ENCODE measurements at regions not wholly inside any gene's neighbourhood (a gene's known extent, or its start where the extent isn't known, plus 50 kb on each side); places are given as distances from the start of the nearest gene placed in this dataset.

DNA sequence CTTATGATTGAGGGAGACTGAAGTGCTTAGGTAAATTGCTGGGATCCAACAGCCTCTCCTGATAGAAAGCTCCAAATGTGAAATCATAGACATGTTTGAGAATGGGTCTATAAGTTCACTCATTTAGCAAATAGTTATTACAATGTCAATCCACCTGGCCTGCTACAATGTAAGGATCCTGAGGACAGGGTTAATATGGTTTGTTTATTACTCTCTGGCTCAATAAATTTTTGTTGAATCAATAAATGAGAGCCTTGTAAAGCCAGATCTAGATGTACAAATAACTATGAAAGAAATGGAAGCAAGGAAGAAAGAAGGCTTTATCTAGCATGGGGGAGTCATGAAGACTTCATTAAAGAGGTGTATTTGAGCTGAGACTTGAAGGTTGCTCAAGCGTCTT lies 165.6 kb upstream of the IGF1 start:
- POLR2A ChIA-PET (ENCODE audit: unreplicated experiment): no interaction called here
- WGBS, 2 experiments (ENCODE audit: extremely low coverage in 2 of 2, insufficient read length in 1 of 2): no CpG with 5 or more reads among the region's 1 CpG

More for the DNA sequence above, 165.6 kb upstream of the IGF1 start:
- Histone ChIP-seq H4K5ac (ENCODE audit: low read depth, low read length) (no peak overlapping the region), H4K8ac (ENCODE audit: low read depth in 2 of 2, low read length in 2 of 2) (no peak overlapping the region), H3K14ac (replicated peaks; ENCODE audit: low read depth, low read length) (no peak overlapping the region), H3K18ac (ENCODE audit: low read depth, low read length) (no peak overlapping the region), H2BK120ac (ENCODE audit: low read depth, low read length) (no peak overlapping the region), H3K9me3 (ENCODE audit: control insufficient read depth, insufficient read depth, low read length) (no peaks in the 10 kb centered on the region), H2AK9ac (replicated peaks; ENCODE audit: low read depth, low read length, poor library complexity) (no peak overlapping the region), H3K56ac (ENCODE audit: extremely low read depth, insufficient read depth, low read length) (no peak overlapping the region), H4K91ac (ENCODE audit: insufficient read depth, low read depth, low read length) (no peak overlapping the region), H3K36me3 (ENCODE audit: control insufficient read depth, insufficient read depth, low read length) (no peaks in the 10 kb centered on the region), H3K27me3 (ENCODE audit: control insufficient read depth, insufficient read depth, low read length) (no peaks in the 10 kb centered on the region; the same call in 1 of the 2 replicates), H2BK5ac (ENCODE audit: low read depth, low read length, poor library complexity, severe bottlenecking) (no peak overlapping the region), H2BK15ac (ENCODE audit: low read depth, low read length) (no peak overlapping the region), H3K4me2 (ENCODE audit: low read depth, low read length) (no peak overlapping the region), H3K9me1 (ENCODE audit: insufficient read depth, low read length) (no peaks in the 10 kb centered on the region), H2AFZ (replicated peaks; ENCODE audit: low read length, poor library complexity) (no peak overlapping the region), H2BK20ac (ENCODE audit: low read depth, low read length) (no peak overlapping the region), H3K4me3 (ENCODE audit: insufficient read depth, low read depth, low read length) (no peak overlapping the region), H4K20me1 (ENCODE audit: insufficient read depth, low read length) (no peaks in the 10 kb centered on the region), H3K4me1 (ENCODE audit: control insufficient read depth, insufficient read depth, low read length) (no peaks in the 10 kb centered on the region; the same call in 1 of the 2 replicates), H3K79me1 (ENCODE audit: low read depth in 1 of 2, low read length in 2 of 2) (no peaks in the 10 kb centered on the region), H3K27ac (ENCODE audit: insufficient read depth, low read length) (no peak overlapping the region), H3K9ac (ENCODE audit: low read depth, low read length) (no peak overlapping the region), H2AK5ac (ENCODE audit: low read depth, low read length) (no peak overlapping the region), H3K4ac (ENCODE audit: low read depth, low read length) (no peak overlapping the region), H3K23ac (ENCODE audit: low read depth, low read length) (no peak overlapping the region)
- no peak for ATAC-seq (ENCODE audit: low read depth)
- no TSS peak for BruUV-seq (replicated peaks)
- dilution Hi-C loops (cut with HindIII; ENCODE audit: low sequenced_read_pairs, unreplicated experiment) (no loop called here), intact Hi-C loops (cut with micrococcal nuclease) (no loop called here), in situ Hi-C loops (cut with MboI; ENCODE audit: low sequenced_read_pairs) (no loop called here)
- TF ChIP-seq BHLHE40 (IDR thresholded peaks at IDR 0.05; ENCODE audit: low read depth, low read length) (no peak), RAD21 (IDR thresholded peaks at IDR 0.05; ENCODE audit: low read length) (no peak), MAFK (IDR thresholded peaks at IDR 0.05; ENCODE audit: low read depth, low read length) (no peak), CHD1 (IDR thresholded peaks at IDR 0.05; ENCODE audit: low read depth, low read length) (no peak), RFX5 (IDR thresholded peaks at IDR 0.05; ENCODE audit: low read depth, low read length) (no peak), CEBPB (IDR thresholded peaks at IDR 0.05; ENCODE audit: low read depth, low read length) (no peak), MXI1 (IDR thresholded peaks at IDR 0.05; ENCODE audit: borderline replicate concordance, low read depth, low read length) (no peak), NFE2L2 (IDR thresholded peaks at IDR 0.05; ENCODE audit: low read depth, low read length) (no peak), FOS (IDR thresholded peaks at IDR 0.05; ENCODE audit: low read depth, low read length) (no peak), RCOR1 (IDR thresholded peaks at IDR 0.05; ENCODE audit: insufficient replicate concordance, low read length) (no peak), MAZ (IDR thresholded peaks at IDR 0.05; ENCODE audit: borderline replicate concordance, low read depth, low read length) (no peak), POLR2A (IDR thresholded peaks at IDR 0.05; ENCODE audit: low read depth, low read length) (no peak), SMC3 (IDR thresholded peaks at IDR 0.05; ENCODE audit: low read depth, low read length) (no peak)
- TF ChIP-seq, protein P1, sequence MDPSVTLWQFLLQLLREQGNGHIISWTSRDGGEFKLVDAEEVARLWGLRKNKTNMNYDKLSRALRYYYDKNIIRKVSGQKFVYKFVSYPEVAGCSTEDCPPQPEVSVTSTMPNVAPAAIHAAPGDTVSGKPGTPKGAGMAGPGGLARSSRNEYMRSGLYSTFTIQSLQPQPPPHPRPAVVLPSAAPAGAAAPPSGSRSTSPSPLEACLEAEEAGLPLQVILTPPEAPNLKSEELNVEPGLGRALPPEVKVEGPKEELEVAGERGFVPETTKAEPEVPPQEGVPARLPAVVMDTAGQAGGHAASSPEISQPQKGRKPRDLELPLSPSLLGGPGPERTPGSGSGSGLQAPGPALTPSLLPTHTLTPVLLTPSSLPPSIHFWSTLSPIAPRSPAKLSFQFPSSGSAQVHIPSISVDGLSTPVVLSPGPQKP (IDR thresholded peaks at IDR 0.05; ENCODE audit: borderline replicate concordance, low read depth, low read length): no peak
- TF ChIP-seq, protein P2, sequence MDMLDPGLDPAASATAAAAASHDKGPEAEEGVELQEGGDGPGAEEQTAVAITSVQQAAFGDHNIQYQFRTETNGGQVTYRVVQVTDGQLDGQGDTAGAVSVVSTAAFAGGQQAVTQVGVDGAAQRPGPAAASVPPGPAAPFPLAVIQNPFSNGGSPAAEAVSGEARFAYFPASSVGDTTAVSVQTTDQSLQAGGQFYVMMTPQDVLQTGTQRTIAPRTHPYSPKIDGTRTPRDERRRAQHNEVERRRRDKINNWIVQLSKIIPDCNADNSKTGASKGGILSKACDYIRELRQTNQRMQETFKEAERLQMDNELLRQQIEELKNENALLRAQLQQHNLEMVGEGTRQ (IDR thresholded peaks at IDR 0.05; ENCODE audit: low read depth, low read length): no peak
- TF ChIP-seq, protein P3, sequence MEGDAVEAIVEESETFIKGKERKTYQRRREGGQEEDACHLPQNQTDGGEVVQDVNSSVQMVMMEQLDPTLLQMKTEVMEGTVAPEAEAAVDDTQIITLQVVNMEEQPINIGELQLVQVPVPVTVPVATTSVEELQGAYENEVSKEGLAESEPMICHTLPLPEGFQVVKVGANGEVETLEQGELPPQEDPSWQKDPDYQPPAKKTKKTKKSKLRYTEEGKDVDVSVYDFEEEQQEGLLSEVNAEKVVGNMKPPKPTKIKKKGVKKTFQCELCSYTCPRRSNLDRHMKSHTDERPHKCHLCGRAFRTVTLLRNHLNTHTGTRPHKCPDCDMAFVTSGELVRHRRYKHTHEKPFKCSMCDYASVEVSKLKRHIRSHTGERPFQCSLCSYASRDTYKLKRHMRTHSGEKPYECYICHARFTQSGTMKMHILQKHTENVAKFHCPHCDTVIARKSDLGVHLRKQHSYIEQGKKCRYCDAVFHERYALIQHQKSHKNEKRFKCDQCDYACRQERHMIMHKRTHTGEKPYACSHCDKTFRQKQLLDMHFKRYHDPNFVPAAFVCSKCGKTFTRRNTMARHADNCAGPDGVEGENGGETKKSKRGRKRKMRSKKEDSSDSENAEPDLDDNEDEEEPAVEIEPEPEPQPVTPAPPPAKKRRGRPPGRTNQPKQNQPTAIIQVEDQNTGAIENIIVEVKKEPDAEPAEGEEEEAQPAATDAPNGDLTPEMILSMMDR (conservative IDR thresholded peaks at IDR 0.05; ENCODE audit: low read depth, low read length): no peak
- no peak for DNase-seq
- CTCF ChIA-PET: no interaction called here
